HT-29 (cell line): ENCODE measurements at regions not wholly inside any gene's neighbourhood (a gene's known extent, or its start where the extent isn't known, plus 50 kb on each side); places are given as distances from the start of the nearest gene placed in this dataset.

Experiments used
- DNase-seq: peaks from one replicate; pipeline ENCODE4 v3.0.0-alpha.2; 2015; ENCODE audit warnings: low spot score

DNA sequence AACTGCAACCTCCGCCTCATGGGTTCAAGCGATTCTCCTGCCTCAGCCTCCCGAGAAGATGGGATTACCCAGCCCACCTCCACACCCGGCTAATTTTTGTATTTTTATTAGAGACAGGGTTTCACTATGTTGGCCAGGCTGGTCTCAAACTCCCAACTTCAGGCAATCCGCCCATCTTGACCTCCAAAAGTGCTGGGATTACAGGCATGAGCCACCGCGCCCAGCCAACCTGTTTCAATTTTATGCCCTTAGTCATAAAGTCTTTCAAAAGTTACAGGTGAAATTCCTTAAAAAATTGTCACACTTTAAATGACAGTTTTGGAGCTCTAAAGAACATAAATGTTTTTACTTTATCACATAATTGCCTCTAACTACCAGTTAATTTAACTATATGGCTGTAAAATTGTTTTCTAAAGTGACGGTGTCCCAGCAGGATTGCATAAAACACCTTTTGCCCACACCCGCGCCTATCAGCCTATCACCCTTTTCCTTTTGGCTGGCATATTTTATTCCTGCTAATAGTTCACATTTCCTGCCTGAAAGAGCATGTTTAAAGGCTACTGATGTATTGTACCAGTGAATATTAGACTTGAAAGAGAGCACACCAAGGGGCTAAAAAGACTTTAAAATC, 164.2 kb upstream of the SEMA6D start:
- no peak for DNase-seq

DNA sequence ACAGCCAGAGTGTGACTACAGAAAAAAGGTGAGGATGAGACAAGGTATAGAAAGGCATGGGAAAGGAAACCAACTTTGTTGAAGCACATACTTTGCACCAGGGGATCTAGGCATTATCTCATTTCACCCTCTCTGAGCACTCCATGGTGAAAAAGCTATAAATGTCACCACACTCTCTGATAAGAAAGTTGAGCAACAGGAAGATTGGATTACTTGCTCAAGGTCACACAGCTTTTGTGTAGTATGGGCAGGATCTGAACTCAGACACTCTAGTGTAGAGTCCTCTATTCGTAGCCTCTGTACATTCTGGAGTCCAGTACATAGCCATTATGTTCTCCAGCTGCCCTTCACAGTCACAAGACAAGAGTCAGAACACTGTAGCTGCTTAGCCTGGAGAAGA, 163.4 kb upstream of the SEMA6D start:
- no peak for DNase-seq

DNA sequence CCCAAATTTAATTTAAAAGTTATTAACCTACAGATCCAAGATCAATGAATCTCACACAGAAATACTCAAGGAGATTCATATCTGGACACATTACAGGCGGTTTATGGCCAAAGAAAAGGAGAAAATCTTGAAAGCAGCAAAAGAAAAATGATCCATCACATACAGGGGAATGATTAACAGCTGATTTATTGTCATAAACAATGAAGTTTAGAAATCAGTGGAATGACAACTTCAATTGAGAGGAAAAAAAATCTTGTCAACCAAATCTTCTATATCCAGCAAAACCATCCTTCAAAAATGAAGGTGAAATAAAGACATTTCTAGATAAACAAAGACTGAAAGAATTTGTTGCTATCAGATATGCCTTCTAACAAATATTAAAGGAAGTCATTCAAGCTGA, 156.2 kb upstream of the SEMA6D start:
- no peak for DNase-seq

DNA sequence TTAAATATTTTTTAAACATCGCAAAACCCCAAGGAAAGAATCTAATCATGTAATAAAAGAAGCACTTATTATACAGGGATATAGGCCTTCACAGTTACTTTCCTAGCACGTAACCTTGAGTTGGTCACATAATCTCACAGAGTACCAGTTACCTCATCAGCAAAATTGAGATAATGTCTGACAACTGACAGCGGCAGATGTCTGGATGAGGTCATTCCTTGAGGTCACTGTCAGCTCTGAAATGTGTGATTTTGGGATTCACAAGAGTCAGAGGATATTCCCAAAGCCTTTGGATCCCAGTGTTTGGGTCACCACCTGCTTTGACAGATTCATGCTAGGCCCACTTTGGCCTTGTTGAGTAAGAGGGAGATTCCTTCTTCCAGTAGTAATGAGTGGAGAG, 151.4 kb upstream of the SEMA6D start:
- no peak for DNase-seq

DNA sequence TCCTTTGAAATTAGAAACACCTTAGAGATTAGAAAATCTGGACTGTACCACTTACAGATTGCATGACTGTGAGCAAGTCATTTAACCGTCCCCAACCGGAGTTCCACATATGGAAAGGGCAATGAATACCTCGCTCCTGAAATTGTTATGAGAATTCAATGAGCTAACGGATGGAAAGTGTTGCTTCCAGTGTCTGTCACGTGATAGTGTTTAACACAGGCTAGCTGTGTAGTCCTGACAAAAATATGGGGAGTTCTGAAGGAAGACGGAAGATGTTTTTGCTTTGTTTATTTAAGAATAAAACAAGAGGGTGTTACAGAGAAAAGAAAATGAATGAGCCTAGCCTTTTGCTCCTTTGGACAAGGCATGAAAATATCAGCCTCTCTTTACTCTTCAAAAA, 150.7 kb upstream of the SEMA6D start:
- no peak for DNase-seq

DNA sequence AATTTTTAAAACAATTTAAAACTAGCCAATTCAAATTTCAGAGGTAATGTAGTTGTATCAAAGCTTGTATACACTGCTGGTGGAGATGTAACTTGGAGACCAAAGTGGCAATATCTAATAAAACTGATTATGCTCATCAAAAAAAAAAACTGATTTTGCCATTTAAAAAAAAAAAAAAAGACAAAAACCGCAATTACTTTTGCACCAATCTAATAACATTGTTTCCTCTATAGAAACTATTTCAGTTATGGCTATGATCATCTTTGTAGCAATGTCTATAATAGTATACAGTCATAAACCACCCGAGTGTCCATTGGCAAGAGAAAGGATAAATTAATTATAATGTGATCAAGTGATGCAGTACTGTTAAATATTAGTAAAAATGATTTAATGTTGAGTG, 149.3 kb upstream of the SEMA6D start:
- DNase-seq = no peak

DNA sequence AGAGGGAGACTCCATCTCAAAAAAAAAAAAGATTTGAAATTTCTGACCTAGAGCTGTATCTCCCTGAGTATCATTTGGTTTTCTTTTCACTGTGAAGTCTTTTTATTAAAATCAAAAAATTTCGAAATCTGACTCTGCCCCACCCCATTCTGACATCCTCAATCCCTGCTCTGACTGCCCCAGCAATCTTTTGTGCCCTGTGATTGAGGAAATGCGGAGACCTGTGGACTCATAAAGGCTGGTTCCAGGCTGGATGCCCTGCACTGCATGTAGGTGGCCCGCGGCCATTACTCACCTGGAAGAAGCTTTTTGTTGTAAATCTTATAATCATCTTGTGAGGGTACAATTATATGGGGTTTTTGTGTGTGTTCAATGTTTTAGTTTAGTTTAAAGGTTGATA, 147.3 kb upstream of the SEMA6D start:
- DNase-seq = no peak

DNA sequence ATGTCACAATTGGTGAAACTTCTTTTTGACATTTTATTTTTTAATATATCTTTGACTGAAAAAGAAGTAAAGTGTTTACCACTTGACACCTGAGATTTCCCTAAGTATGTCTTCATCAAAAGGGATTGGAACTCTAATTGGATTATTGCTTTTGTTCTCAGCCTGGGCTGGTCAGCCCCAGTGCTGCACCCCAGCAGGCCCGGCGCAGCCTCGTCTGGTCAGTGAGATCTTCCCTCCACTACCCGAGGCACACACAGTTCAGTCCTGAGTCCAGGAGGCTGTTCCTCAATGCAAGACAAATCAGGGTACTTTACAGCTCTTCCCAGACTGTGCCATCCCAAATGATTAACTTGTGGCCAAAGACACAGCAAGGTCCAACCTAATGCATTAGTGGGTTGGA, 146.9 kb upstream of the SEMA6D start:
- DNase-seq = no peak

DNA sequence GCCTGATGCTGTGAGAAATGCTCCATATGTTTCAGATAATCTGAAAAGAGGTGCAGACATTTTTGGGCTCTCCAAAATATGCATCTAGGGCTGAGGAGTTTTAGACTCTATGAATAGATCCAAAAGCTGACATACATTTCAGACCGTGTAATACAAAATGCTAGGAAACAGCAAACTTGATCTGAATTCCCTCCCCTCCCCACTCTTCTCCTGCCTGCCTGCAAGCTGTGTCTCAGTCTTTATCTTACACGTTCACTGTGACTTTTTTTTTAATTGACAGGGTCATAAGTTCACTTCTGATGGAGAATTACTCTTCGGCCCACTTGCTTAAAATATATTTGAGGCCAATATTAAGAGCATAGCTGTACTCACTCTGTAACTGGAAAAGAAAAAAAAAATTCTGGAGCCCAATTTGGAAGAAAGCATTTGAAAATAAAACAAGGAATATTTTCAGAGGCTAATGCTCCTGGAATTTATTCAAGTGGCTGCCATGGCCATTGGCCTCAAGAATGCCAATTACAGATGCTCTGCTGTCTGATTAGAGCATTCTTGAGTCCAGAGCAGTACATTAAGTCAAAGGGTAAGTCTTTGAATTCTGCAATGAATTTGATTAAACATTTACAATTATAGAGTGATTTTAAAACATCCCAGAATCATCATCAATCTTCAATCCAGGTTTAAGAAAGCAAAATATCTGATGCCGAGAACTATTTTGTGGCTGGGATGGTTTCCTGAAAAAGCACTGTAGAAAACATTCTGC, 146.2 kb upstream of the SEMA6D start:
- no peak for DNase-seq

DNA sequence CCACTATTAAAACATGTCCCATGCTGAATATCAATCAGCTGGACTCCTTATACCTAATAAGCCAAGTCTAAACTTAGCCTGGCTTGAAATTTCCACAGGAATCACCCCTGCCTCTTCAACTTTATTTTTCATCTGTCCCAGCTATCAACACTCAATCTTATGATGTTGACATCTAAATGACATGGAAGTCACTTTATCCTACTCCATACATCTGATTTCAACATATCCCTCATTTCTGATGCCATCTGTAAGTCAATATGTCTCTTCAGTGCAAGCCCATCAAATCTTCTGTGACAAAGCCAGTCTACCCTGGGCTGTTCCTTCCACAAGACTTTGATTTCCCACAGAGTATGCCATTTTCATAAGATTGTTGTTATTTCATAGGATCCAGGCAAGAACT, 143.6 kb upstream of the SEMA6D start:
- DNase-seq = no peak

DNA sequence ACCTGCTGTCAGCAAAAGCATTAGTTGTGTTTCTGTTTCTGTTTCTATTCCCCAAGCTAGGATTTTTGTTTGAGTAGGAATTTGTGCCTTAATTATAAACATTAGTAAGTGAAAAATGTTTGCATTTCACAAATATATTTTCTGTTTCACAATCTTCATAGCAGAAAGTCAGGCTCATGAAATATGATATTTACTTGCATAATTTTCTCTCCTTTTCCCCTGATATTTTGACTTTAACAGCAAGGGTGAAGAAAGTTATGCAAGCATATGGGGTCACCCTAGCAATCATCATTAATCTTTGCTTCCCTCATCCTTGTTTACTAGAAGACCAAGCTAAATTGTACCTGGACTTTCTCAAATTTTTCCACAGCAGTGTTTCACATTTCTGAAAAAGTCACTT, 140.3 kb upstream of the SEMA6D start:
- DNase-seq = no peak

DNA sequence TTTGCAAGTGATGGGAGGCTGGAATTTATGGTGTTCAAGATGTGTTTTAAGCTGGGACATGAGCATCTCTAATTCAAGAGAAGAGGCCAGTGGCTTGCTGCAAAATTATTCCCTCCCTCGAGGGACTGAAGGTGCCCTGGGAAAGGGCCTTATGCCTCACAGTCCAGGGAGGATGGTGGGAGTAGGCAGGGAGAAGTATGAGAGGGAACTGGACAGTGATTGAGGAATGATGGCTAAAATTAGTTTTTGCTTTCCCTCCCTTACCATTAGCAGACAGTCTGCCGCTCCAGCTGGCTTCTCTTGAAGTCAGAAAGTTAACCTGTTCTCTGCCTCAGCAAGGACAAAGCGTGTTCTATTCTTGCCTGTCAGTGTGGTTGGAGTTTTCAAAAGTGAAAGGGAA, 139.8 kb upstream of the SEMA6D start:
- DNase-seq = no peak

DNA sequence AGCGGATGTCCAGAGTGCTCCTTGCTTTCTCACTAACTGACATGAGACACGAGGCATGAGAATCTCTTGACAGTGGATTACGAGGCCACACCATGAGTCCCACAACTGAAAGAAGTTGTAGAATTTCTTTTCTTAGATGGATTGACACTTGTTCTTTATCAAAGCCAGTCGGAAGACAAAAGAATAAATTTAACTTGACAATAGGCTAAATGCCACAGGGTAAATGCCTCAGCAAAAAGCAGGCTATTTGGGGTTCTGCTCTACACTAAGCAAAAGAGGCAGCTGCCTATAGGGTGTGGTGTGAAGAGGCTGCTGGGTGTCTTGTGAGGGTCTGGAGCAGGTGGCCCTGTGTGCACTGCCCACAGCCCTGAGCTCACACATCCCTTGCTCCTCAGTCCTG, 135.1 kb upstream of the SEMA6D start:
- DNase-seq = no peak

DNA sequence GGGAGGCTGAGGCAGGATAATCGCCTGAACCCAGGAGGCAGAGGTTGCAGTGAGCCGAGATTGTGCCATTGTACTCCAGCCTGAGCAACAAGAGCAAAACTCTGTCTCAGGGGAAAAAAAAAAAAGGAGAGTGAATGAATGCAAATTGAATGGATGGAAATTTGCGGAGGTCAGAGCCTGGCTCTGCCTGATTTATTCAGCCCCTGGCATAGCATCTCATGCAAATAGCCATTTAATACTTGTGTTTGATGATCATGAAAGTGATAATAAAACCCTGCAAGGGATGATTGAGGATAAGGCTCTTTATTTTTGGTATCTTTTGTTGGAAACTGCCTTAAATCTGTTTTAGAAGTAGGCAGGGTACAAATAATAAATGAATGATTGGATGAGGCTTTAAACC, 133.0 kb upstream of the SEMA6D start:
- DNase-seq = no peak

DNA sequence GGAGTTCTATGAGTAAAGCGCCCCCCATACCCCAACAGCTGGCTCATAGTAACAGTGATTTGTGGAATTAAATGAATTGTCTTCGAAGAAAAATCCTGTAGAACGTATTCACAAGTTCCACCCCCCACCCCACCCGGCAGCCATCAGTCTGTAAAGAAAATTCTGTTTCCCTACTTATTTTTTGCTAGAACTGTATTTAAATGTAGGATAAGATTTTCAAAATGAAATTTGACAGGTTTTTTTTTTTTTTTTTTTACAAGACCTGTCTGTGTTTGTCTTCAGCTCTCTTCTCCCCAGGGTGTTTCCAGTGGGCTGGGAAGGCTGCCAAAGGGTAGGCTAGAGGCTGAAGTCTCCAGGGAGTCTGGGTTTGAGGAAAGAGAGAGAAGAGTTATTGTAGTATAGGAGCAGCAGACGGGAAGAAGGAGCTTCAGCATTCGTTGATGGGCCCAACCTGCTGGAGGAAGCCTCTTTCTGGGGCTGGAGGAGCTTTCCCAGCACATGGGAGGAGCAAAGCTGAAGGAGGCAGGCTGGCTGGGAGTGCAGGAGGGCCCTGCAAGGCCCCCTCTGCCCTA, 130.6 kb upstream of the SEMA6D start:
- DNase-seq = no peak

DNA sequence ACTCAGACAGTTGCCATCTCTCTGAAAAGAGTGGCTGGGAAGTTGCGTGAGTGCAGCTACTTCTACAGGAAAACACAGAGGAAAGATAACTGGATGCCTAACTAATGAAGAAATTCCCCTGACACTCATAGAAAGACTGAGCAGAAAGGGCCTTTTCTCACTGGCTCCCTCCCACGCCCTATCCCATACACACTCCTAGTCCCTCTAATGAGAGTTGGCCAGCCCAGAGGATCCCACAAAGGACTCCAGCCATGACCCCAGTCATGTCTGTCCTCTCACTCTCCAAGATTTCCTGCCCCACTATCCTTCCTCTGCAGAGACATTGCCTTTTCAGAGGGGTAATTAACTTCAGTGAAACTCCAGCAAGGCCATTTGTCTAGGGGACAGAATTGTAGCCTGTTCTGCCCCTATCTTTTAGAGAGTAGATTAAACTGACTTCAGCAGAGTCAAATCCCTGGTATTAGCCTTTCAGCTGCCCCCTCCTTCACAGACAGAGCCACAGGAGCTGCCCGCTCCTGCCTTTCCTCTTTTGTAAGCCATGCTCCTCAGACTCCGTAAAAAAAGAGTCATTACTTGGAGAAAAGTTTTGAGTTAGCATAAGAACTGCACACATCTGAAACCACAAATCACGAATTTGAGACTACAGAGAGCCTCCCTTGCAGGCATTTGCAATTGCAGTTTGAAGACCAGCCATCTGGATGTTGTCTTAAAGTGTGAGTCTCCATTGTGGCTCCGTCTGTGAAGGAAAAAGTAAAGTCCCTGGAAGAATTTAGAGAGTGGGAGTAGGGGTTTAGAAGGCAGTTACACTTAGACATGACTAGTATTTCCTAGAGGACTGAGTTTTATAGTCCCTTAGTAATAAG, 129.1 kb upstream of the SEMA6D start:
- DNase-seq = no peak

DNA sequence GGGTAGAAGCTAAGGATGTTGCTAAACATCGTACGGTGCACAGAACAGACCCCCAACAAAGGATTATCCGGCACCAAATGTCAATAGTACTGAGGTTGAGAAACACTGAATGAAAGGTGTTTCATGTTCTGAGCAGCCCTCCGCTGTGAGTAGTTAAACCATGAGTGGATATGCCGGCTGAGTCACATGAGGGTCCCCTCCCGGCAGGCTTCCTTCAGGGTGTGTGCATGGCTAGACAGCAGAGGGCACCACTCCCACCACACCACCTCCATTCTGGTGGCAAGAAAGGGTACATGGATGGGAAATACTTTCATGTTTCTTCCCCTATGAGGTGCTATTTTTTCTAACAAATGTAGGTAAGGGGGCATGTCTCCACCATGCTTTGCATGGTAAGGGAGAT, 128.3 kb upstream of the SEMA6D start:
- DNase-seq = no peak

DNA sequence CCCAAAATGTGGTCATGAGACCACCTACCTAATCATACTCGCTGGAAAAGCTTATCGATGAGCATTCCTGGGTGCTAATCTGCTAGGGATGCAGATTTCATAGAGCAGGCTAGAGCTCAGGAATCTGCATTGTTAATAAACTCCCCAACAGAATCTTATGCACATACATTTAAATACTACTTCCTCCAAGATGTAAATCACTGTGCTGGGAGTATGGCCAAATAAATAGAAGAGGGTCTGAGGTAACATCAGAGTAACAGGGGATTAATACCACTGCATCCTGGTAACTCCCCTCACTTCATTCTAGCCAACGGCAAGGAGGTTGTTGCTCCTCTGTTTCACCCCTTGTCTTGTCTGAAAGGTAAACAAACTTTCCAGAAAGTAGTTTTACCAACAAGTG, 118.3 kb upstream of the SEMA6D start:
- no peak for DNase-seq

DNA sequence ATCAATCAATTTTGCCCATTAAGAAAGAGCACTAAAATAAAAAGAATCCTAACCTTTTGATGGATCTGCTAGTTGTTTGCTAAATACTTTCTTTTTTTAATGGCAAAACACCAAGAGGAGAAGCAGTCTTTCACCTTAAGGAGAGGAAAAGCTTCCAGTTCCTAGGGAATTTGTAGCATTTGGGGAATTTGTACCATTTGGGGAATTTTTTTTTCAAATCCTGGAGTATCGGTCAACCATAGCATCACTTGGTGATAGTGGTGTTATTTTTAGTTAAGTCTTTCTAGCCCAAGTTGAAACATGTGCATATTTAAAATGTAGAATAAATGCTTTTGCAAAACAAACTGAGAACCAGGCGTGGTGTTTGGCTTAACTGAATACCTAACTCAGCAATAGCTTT, 117.5 kb upstream of the SEMA6D start:
- no peak for DNase-seq

DNA sequence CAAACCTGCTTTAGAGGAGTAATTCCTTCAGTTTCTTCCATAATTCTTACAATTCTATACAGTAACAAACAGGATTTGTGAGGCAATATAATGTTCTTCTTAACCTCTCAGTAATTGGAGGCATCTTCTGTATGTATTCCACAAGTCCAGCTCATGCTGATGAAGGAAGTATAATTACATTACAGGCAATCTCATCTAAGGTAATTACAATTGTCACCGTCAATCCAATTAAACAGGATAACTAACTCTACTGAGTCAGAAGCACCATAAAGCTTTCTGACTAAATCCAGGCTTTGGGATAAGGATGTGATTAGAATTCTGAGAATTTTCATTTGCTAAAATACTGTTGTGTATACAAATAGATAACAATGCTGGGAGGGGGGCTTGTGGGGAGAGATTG, 115.2 kb upstream of the SEMA6D start:
- DNase-seq = no peak

DNA sequence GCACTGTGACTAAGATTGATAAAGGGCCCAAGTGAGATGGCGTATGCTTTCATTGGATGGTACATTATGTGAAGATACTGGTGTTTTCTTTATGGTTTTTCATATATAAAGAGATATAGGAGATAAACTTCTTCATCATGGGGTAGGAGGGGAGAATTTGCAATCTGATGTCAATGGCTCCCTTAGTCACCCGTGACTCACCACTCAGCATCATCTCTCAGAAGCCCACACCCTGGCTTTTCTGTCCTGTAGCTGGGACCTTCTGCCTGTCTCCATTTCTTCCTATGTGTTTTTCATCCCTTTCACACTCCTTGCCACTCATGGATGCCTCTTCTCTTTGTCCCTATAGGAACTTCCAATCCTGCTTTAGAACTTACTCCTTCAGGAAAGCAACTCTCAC, 114.3 kb upstream of the SEMA6D start:
- no peak for DNase-seq

DNA sequence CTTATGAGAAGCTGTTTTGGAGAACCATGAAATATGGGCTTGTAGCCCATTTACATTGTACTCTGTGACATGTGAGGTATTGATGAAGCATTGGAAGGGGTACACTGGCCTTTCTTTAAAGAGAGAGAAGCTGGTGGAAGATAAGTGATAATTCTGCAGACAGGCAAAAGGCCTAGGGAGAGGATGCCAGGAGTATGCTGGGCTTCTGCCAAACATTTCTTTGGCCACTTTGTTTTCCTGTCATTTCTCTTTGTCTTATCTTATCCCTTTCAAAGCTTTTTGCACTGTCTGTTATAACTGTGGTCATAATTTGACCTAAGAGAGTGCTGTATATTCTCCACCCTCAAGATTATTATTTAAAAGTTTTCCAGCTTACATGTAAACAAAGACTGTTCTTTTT, 109.6 kb upstream of the SEMA6D start:
- DNase-seq = no peak

DNA sequence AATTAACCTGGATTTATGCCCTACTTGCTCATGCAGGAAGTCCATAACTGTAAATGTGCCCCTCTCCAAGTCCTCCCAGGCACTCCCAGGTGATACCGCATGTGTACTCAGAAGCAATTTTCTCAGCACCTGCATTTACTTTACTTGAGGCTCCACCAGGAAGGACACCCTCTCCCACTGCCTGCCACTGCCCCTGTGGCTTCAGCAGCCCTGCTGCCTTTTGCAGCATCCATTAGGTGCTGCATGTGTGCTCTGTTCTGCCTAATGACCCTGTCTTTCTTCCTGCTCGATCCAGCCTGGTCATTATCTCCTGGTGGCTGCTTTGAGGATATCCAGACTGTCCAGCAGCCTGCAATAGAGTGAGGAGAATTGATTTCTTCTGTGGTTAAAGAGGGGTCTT, 107.6 kb upstream of the SEMA6D start:
- no peak for DNase-seq
